PC-3 (cell line): ENCODE measurements at regions not wholly inside any gene's neighbourhood (a gene's known extent, or its start where the extent isn't known, plus 50 kb on each side); places are given as distances from the start of the nearest gene placed in this dataset.

ENCODE experiments used
- ATAC-seq: fragments of 200-7000 bp; cut with Tn5 transposase; 2 replicates; pipeline ENCODE4 v1.9.1; 2020; ENCODE audit warnings: mild to moderate bottlenecking, moderate library complexity
- BruUV-seq: library from RNA; stranded (reverse); fragments of 400-500 nt; replicated peaks from 2 replicates; lab custom pipeline; 2021; lab: Mats Ljungman, UMichigan
- CTCF ChIA-PET: fragments of 300-600 bp; sonication (Branson Sonifier 250); formaldehyde crosslinking; loops from one replicate; lab custom pipeline; 2022; ENCODE audit warnings: antibody characterized with exemption; lab: Charles Lee
- POLR2A ChIA-PET: fragments of 300-600 bp; sonication (Branson Sonifier 250); formaldehyde crosslinking; loops from one replicate; lab custom pipeline; 2022; ENCODE audit warnings: antibody characterized with exemption; ENCODE audit not compliant: unreplicated experiment; lab: Charles Lee
- DNase-seq: peaks from one replicate; pipeline ENCODE4 v3.0.0-alpha.2; 2015
- H2AFZ ChIP-seq: fragments of 300-600 bp; sonication (generic); 2 replicates; pipeline ENCODE4 v1.6.0; 2016; ENCODE audit warnings: antibody characterized with exemption, low read length
- H3F3A ChIP-seq: fragments of 300-600 bp; sonication (generic); one replicate; pipeline ENCODE4 v1.6.0; 2017; ENCODE audit warnings: antibody characterized with exemption, low read length, control low read depth, mild to moderate bottlenecking; ENCODE audit not compliant: unreplicated experiment
- H3K27ac ChIP-seq: fragments of 300-600 bp; sonication (generic); 2 replicates; pipeline ENCODE4 v1.5.1; 2016; ENCODE audit warnings: mild to moderate bottlenecking, low read length
- H3K27me3 ChIP-seq: fragments of 300-600 bp; sonication (generic); 2 replicates; pipeline ENCODE4 v1.6.1; 2016; ENCODE audit warnings: low read length, mixed read lengths
- H3K36me3 ChIP-seq: fragments of 300-600 bp; sonication (generic); 2 replicates; pipeline ENCODE4 v1.6.1; 2016; ENCODE audit warnings: low read depth, mixed run types, low read length, mixed read lengths
- H3K4me1 ChIP-seq: fragments of 300-600 bp; sonication (generic); 2 replicates; pipeline ENCODE4 v1.5.1; 2016; ENCODE audit warnings: low read length; ENCODE audit not compliant: insufficient read depth
- H3K4me2 ChIP-seq: fragments of 300-600 bp; sonication (generic); 2 replicates; pipeline ENCODE4 v1.6.0; 2016; ENCODE audit warnings: low read length
- H3K4me3 ChIP-seq: fragments of 300-600 bp; sonication (generic); 2 replicates; pipeline ENCODE4 v1.5.1; 2016; ENCODE audit warnings: mild to moderate bottlenecking, low read length, mixed read lengths
- H3K79me2 ChIP-seq: fragments of 300-600 bp; sonication (generic); 2 replicates; pipeline ENCODE4 v1.6.1; 2017; ENCODE audit warnings: low read length, mixed read lengths
- H3K9ac ChIP-seq: fragments of 300-600 bp; sonication (generic); 2 replicates; pipeline ENCODE4 v1.6.0; 2016; ENCODE audit warnings: mild to moderate bottlenecking, low read length
- H3K9me2 ChIP-seq: fragments of 300-600 bp; sonication (generic); replicated peaks from 2 replicates; pipeline ENCODE4 v1.6.1; 2016; ENCODE audit warnings: mixed run types, low read length, mixed read lengths
- H3K9me3 ChIP-seq: fragments of 300-600 bp; sonication (generic); 2 replicates; pipeline ENCODE4 v1.6.1; 2016; ENCODE audit warnings: low read length, mixed read lengths
- H4K20me1 ChIP-seq: fragments of 300-600 bp; sonication (generic); 2 replicates; pipeline ENCODE4 v1.6.1; 2016; ENCODE audit warnings: low read length, mixed read lengths
- EZH2 ChIP-seq: fragments of 300-600 bp; sonication (generic); IDR thresholded peaks from one replicate; pipeline ENCODE4 v1.6.1; 2017; ENCODE audit warnings: antibody characterized with exemption, mild to moderate bottlenecking, low read length; ENCODE audit not compliant: unreplicated experiment
- EZH2phosphoT487 ChIP-seq: fragments of 300-600 bp; sonication (generic); IDR thresholded peaks from 2 replicates; pipeline ENCODE4 v1.6.1; 2018; ENCODE audit warnings: mild to moderate bottlenecking, antibody characterized with exemption, low read length, borderline replicate concordance
- intact Hi-C: fragments of 100-400 bp; cut with micrococcal nuclease; formaldehyde crosslinking; loops from 2 replicates; pipeline ENCODE4 v1.9.0; 2023
- TF ChIP-seq, protein P1 (sequence below): fragments of 300-600 bp; sonication (generic); conservative IDR thresholded peaks from 2 replicates; pipeline ENCODE4 v1.5.1; 2017; ENCODE audit warnings: antibody characterized with exemption, low read depth, mild to moderate bottlenecking, low read length

DNA sequence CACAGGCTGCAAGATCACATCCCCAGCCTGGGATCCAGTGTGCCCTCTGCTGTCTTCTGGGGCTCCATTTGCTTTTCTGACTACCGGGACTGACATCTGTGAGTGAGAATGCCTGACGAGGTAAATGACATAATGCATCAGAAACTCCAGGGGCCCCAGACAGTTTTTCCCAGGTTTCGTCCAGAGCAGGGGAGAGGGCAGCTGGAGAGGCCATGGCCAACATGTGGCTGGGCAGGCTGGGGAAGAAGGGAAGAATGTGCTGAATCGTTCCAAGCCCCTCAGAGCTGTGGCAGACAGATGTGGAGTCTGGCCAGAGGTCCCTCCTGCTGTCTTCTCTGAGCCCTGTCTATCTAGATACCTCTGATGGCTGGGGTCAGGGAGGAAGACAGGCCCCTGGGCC lies 163.9 kb downstream of the TRIM29 start:
- Histone ChIP-seq H3K36me3 (no peaks in the 10 kb centered on the region), H3K79me2 (no peaks in the 10 kb centered on the region), H3K4me2 (no peak overlapping the region), H3F3A (no peaks in the 10 kb centered on the region), H2AFZ (no peak overlapping the region), H3K4me3 (no peak overlapping the region), H3K9ac (no peak overlapping the region), H3K9me2 (no peaks in the 10 kb centered on the region), H3K9me3 (no peaks in the 10 kb centered on the region), H3K4me1 (no peaks in the 10 kb centered on the region), H3K27ac (no peak overlapping the region), H4K20me1 (no peaks in the 10 kb centered on the region), H3K27me3 (peaks cover 91% of the 10 kb centered on the region)
- no TSS peak for BruUV-seq
- intact Hi-C loops: no loop called here
- DNase-seq (no peak), ATAC-seq (no peak)
- TF ChIP-seq EZH2 (no peak), EZH2phosphoT487 (no peak)
- POLR2A ChIA-PET: no interaction called here
- CTCF ChIA-PET: no interaction called here

DNA sequence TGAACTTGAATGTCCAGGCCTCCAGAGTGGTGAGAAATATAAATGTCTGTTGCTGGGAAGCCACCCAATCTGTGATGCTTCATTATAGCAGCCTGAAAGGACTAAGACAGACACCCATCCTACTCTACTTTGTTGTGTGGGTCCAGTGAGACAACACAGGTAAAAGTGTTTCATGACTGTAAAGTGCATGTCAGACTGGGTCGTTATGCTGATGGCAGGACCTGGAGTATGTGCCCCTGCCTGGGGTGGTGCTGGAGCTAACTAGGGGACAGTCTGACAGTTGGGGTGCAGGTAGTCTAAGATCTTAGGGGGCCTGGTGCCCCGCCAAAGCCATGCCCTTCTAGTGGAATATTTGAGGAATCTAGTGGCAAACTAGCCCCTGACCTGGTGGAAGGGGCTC lies 165.6 kb downstream of the TRIM29 start:
- H3K79me2 ChIP-seq: no peaks in the 10 kb centered on the region
- ATAC-seq (no peak), DNase-seq (no peak)
- no peaks in the 10 kb centered on the region for H3K9me3 ChIP-seq
- no peaks in the 10 kb centered on the region for H3K36me3 ChIP-seq
- no peaks in the 10 kb centered on the region for H3K9me2 ChIP-seq
- H3K27me3 ChIP-seq: peaks cover 74% of the 10 kb centered on the region
- no peak overlapping the region for H3K4me2 ChIP-seq
- intact Hi-C loops: no loop called here
- no peaks in the 10 kb centered on the region for H3K4me1 ChIP-seq
- no peaks in the 10 kb centered on the region for H3F3A ChIP-seq
- no peak overlapping the region for H3K9ac ChIP-seq
- H3K27ac ChIP-seq: no peak overlapping the region
- H3K4me3 ChIP-seq: no peak overlapping the region
- H2AFZ ChIP-seq: no peak overlapping the region
- ChIA-PET POLR2A (no interaction called here), CTCF (no interaction called here)
- BruUV-seq: no TSS peak
- TF ChIP-seq, protein P1, sequence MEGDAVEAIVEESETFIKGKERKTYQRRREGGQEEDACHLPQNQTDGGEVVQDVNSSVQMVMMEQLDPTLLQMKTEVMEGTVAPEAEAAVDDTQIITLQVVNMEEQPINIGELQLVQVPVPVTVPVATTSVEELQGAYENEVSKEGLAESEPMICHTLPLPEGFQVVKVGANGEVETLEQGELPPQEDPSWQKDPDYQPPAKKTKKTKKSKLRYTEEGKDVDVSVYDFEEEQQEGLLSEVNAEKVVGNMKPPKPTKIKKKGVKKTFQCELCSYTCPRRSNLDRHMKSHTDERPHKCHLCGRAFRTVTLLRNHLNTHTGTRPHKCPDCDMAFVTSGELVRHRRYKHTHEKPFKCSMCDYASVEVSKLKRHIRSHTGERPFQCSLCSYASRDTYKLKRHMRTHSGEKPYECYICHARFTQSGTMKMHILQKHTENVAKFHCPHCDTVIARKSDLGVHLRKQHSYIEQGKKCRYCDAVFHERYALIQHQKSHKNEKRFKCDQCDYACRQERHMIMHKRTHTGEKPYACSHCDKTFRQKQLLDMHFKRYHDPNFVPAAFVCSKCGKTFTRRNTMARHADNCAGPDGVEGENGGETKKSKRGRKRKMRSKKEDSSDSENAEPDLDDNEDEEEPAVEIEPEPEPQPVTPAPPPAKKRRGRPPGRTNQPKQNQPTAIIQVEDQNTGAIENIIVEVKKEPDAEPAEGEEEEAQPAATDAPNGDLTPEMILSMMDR: no peak
- no peak for TF ChIP-seq EZH2
- no peak for TF ChIP-seq EZH2phosphoT487
- no peaks in the 10 kb centered on the region for H4K20me1 ChIP-seq

DNA sequence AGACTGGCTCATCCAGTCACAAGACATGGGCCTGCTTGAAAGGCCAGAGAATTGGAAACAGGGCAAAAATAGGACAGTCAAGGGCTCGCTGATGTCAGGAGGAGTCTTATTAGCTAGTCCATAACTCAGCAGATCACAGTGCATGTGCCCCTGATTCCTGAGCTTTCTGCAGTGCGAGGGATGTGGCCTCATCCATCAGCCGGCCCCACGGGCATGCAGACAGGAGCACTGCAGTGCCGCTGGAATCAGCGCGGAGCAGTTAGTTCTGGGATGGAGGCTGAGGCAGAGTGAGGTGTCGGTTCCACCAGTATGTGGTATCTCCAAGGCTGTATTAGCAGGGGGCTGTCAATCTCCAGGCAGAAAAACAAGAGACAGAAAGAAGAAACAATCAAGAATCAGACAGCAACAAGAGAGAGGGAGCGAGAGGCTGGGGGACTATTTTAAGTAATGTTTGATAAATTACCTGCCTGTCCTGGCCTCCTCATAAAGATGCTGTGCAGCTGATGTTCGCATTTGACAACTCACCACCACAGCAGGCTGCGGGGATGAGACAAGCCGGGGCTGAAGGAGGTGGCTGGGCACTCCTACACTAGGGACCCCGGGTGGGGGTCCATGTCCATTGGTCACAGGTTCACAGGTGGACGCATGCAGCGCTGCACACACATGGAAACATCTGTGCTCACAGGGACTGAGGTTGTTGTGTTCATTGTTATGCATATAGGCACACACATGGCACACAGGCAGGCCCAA lies 167.2 kb downstream of the TRIM29 start:
- H3K4me2 ChIP-seq: no peak overlapping the region
- H3K36me3 ChIP-seq: no peaks in the 10 kb centered on the region
- no peaks in the 10 kb centered on the region for H3K9me3 ChIP-seq
- intact Hi-C loops: no loop called here
- TF ChIP-seq EZH2: no peak
- no peaks in the 10 kb centered on the region for H4K20me1 ChIP-seq
- no peak overlapping the region for H2AFZ ChIP-seq
- ChIA-PET CTCF (no interaction called here), POLR2A (no interaction called here)
- no peaks in the 10 kb centered on the region for H3F3A ChIP-seq
- H3K9me2 ChIP-seq: no peaks in the 10 kb centered on the region
- no TSS peak for BruUV-seq
- no peak overlapping the region for H3K4me3 ChIP-seq
- no peak overlapping the region for H3K27ac ChIP-seq
- DNase-seq: no peak
- no peaks in the 10 kb centered on the region for H3K4me1 ChIP-seq
- H3K79me2 ChIP-seq: no peaks in the 10 kb centered on the region
- peaks cover 71% of the 10 kb centered on the region for H3K27me3 ChIP-seq
- H3K9ac ChIP-seq: no peak overlapping the region
- no peak for ATAC-seq
